ENCODE measurements at regions not wholly inside any gene's neighbourhood (a gene's known extent, or its start where the extent isn't known, plus 50 kb on each side); places are given as distances from the start of the nearest gene placed in this dataset.
"Not testable (repeated sequence)": the region's sequence is repeated elsewhere in the genome, so short reads cannot be mapped to it uniquely, and the experiment has no call there.

DNA sequence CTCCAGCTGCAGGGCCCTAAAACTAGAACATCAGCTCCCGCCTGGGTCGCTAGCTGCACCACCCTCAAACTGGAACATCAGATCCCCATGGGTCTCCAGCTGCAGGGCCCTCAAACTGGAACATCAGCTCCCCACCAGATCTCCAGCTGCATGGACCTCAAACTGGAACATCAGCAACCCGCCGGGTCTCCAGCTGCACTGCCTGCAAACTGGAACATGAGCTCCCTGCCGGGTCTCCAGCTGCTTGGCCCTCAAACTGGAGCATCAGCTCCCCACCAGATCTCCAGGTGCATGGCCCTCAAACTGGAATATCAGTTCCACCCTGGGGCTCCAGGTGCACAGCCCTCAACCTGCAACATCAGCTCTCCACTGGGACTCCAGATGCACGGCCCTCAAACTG, 82.7 kb downstream of the TFRC start:
- DNase-seq, result not testable (repeated sequence)

DNA sequence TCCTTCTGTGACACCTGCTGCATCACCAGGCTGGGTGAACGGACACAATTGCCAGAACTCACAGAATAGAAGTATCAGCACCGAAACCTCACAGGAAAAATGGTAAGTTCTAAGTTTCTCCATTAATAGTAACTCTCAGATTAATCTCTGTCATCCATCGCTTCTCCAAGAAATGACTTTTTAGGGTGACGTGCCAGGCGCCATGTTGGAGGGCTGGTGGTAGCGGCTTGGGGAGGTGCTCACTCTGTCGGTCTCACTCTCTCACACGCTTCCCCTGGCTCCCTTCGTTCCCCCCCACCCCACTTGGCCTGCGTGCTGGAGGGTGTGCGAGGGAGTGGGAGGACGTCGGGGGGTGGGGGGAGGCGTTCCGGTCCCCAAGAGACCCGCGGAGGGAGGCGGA, 85.6 kb downstream of the TFRC start:
- DNase-seq, result not testable (repeated sequence)

DNA sequence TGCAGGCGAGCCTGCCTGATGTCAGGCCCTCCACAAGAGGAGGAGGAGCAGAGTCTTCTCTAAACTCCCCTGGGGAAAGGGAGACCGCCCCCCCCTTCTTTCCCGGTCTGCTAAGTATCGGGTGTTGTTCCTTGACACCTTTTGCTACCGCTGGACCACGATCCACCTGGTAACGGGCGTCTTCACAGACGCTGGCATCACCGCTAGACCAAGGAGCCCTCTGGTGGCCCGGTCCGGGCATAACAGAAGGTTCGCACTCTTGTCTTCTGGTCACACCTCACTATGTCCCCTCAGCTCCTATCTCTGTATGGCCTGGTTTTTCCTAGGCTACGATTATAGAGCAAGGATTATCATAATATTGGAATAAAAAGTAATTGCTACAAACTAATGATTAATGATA, 86.0 kb upstream of the TNK2 start:
- peak; percentile 67 for DNase-seq

DNA sequence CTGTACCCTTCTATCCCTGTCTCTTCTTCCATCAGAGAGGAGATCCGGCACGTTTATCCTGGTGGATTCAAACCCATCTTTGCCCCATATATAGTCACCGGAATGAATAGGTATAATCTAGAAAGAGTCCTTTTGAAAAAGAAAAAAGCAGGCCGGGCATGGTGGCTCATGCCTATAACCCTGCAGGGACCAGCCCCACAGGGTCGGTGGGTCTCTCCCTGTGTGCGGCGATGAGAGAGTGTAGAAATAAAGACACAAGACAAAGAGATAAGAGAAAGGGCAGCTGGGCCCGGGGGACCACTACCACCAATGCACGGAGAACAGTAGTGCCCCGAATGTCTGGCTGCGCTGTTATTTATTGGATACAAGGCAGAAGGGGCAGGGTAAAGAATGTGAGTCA, 85.3 kb upstream of the TNK2 start:
- not testable (repeated sequence) for DNase-seq

DNA sequence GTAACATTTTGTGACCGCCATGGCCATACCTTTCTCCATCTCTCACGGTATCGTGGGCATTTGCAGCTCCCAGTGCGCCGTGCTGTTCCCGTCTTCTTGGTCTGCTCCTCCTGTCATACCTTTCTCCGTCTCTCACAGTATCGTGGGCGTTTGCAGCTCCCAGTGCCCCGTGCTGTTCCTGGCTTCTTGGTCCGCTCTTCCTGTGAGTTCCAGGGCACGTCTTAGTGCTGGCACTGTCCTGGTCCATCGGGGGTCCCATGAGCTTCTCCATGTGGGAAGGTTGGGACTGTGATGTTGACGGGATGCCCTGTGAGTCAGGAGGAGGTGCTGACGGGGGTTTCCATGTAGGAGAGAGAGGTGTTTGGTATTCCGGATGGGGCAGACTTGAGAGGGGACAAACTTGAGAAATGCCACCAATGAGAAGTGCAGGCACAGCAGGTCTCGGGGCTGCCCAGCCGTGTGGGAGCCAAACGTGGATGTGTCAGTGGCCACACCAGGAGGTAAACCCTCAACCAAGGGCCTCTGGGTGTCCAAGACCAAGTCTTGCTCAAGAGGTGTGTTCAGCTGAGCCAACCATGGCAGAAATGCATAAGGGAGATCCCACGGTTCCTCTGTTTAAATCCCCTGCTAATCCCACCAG, 84.7 kb upstream of the TNK2 start:
- DNase-seq, result not testable (repeated sequence)

DNA sequence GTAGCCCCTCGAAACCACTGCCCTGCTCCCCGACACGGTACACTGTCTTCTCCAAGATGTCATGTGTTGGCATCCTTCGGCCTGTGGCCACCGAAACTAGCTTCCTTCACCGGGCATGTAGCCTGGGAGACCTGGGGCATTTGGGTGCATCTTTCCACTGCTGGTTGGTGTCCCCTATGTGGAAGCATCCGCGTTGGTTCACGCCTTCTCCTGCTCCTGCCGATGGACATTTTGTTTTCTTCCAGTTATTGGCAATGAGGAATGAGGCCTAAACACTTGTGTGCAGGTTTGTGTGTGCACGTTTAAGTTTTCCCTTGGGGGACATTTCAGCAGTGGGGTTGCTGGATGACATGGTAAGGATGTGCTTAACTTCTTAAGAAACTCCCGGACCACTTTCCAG, 83.6 kb upstream of the TNK2 start:
- DNase-seq, result not testable (repeated sequence)

DNA sequence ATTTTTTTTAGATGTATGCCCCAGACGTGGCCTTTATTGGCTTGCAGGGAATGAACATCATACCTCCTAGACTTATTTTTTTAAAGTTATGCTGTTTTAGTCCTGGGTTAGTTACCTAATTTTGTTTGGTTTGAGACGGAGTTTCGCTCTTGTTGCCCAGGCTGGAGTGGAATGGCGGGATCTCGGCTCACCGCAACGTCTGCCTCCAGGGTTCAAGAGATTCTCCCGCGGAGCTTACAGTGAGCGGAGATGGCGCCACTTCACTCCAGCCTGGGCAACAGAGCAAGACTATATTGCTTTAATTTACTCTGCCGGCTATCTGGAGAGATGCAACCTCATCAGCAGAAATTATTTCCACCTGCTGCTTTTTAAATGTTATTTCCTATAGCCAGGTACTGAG, 82.9 kb upstream of the TNK2 start:
- DNase-seq, result not testable (repeated sequence)

DNA sequence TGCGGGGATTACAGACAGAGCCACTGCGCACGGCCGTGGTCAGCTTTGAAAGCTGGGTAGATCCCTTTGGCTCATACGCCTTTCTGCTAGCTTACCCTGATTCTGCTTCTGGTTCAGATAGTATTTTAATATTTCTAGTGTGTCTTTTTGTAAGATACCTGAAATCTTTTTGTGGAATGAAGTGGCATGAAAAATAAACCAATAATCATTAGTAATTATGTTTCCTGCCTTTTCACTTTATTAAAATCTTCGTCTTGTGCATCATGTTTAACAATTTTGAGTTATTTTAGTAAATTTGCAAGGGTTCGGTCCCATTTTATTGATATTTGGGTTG, 82.5 kb upstream of the TNK2 start:
- DNase-seq, result not testable (repeated sequence)

DNA sequence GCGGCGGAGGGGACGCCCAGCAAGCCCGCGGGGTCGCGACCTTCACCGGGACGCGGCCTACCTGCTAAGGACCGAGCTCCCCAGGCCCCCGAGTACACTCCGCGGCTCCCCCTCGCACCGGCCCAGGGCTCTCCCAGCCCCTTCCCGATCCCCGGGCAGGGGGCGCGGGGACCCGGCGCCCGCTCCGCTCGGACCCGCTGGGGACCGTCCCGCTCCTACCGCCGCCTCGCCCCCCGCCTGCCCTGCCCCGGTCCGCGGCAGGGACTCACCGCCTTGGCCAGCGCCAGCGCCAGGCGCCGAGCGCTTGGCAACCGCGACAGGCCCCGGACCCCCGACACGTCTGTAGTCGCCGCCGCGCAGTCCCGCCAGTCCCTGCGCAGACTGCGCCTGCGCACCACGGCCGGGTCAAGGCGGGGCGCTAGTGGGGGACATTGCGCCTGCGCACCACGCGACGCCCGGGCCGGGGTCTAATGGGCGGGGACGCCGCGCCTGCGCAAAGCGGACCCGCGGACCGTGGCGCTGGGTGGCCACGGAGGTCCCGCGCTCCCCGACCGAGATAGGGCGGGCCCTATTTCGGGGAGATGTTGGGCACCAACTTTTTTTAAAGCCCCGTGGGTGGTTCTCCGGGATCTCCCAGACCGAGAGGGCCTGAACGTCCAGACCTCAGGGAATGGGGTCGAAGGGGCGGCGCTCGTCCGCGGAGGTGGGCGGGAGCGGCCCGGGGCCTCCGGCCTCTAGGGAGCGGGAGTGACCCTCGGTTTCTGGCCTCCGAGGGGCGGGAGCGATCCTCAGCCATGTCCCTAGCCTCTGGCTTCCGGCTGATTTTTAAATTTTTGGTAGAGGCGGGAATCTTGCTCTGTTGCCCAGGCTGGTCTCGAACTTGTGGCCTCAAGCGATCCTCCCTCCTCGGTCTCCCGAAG, 81.8 kb upstream of the TNK2 start:
- peak; percentile 90 for DNase-seq

DNA sequence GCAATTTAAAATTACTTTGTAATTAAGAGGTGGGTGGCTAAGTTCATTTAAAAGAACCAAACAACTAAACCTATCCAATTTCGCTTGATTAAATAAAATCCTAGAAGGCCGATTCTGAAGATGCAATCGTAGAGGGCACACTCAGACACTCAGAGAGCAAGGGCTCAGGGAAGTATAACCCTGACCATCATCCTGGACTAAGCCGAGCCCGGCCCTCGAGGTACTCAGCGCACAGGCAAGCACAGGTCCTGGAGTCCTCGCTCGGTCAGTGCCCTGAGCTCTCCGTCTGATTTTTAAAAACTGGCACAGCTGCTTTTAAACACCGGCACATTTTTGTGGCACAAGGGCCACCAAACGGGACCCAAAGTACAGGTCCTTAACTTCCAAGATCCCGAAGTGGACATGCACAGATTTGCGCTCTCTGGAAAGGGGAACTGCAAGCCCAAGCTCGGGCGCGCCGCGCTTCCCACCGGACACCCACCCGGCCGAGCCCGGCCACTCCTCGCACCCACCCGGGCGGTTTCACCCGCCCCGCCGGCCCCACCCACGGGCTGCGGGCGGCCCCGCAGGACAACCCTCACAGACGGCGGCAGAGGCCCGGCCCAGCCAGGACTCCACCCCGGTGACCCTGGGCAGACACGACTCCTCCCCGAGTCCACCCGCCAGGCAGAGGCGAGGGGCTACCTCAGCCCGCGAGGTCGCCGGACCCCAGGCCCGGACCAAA, 81.0 kb upstream of the TNK2 start:
- DNase-seq, result peak; percentile 15

DNA sequence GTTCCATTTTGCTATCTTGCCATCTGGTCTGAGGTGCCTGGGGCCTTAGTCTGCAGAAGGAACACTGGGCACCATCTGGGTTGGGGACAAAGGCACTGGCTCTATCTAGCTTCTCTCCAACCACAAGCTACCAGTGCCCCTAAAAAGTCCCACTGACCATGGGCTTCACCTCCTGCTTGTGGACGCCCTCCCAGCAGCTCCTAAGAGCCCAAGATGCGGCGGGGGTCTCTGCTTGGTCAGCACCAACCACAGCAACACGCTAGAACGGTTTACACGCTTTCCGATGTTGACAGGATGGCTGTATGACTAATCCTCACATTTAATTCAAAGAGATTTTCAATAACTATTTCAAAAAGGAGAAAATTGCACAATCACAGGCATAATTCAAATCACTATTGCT, 80.4 kb upstream of the TNK2 start:
- DNase-seq, result not testable (repeated sequence)

DNA sequence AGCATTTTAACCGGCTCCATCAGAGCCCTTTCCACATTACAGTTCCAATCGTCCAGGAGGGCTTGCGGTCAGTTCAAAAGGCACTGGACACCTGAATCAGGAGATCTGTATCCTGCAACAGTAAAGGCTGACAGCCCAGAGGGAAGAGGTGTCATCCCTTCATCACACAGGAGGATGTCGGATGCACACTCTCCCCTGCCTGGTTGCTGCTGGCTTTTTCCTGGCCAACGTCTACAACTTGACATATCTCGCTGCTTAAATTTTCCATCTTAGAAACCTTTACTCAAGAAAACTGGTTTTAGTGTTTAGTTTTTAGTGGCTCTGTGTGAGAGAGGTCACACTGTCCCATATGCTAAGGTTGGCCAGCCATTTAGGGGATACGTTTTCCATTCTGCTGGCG, 78.7 kb upstream of the TNK2 start:
- DNase-seq, result not testable (repeated sequence)

DNA sequence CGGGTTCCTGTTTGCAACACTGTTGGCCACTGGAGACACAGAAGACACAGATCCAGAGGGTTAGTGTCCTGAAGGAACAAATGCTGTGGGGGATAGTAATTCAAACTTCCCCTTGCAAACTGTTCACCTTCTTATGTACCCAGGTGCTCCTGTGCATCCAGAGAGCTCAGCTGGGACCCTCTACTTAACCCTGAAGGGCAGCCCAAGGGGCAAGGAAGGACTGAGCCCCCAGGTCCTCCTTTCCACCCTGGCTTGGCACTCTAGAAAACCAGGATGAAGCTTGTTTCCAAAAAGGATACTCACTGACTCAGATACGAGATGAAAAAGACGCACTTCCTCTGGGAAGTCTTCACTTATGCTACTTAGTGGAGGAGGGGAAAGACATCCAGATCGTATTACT, 78.2 kb upstream of the TNK2 start:
- DNase-seq, result not testable (repeated sequence)

DNA sequence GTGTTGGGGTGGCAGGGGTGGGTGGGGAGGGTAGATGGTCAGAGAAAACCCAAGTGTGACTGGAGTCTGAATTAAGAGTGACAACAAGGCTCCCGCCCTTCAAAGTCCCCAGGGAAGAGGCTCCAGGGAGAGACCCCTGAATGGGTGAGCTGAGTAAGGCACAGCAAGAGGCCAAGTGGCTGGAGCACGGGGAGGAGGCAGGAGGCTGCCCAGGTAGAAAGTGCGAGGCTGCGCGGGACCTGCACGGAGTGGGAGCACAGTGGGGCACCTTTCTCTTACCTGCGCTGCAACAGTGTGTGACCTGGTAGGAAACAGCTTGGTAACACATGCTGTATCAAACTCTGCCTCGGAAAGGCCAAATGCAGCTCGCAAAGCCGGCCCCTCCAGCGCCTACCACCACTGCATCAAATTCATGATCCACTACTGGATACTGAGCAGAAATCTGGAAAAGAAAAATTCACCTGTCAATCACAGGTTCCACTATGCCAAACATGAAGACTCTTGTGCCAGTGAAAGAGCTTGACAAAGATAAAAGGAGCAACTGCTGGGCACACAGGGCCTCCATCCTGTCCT, 77.1 kb upstream of the TNK2 start:
- DNase-seq, result not testable (repeated sequence)

DNA sequence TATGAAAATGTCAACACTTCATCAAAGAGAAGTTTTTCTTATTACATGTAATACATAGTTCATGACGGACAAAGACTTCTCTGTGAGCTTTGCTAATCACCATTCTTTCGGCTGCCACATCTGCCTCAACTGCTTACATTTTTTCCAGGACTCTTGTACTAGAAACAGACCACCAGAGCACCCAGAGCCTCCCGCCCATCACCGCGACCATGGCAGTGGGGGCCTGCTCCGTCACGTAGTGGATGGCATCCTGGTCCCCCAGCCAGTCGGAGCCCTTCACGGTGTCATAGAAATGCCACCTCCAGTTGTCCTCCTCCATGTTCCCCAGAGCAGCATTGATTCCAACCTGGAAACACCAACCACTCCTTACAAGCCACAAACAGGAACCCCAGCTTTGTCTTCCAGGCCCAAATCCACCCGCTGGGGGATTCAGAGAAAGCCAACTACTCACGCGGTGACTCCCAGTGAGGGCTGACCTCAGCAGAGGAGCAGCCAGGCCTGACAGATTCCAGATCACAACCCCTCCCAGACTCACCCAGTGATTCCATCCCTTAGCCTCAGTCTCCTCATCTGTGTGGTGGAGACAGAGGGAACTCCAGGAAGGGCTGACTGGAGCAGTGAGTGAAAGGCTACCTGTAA, 76.2 kb upstream of the TNK2 start:
- not testable (repeated sequence) for DNase-seq

DNA sequence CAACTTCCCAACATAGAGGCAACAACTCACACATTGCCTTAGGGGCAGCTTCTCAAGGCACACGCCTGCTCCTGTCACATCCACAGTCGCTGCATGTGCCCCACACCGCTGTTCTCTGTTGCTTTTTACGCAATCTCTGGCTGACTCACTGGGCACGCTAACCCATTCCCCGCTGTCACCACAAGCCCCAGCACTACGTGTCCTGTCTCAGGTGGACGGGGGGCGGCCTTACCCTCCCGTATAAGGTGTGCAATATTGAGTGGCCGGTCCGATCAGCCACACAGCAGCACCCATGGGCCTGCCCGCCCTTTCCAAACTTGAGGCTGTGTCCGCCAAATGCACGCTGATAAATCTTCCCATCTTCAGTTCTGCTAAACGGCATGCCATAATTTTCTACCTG, 75.5 kb upstream of the TNK2 start:
- not testable (repeated sequence) for DNase-seq

DNA sequence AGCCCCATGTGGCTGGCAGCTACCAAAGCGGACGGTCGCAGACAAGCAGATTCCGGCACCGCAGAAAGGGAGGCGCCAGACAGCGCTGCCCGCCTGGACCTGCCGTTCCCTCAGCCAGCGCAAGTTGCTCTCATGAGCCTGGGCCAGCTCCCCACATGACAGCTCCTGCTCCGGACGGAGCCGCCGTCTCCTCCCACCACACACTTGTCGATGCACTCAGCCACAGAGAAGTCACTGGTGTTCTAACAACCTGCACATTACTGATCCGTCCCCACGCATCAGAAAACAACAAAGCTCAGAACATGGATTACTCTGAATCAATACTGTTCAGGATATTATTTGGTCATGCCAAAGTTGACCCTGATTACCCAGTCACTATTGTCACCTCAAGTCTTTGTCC, 74.4 kb upstream of the TNK2 start:
- DNase-seq, result not testable (repeated sequence)

DNA sequence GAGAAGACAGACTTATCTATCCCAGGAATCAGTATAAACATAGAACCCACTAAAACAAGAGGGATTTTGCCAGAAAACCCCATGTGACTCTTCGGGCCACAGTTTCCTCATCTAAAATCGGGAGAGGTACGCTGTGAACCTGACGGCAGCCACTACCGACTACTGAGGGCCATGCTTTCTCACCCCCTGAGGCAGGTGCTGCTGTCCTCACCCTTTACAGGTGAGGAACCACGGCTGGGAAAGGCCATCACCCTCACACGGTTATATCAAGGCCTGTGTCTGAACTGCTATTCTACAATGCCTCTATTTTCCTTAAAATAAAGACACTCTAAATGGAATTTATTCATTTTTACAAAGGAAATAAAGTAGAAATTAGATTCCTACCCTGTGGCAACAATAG, 73.4 kb upstream of the TNK2 start:
- not testable (repeated sequence) for DNase-seq

DNA sequence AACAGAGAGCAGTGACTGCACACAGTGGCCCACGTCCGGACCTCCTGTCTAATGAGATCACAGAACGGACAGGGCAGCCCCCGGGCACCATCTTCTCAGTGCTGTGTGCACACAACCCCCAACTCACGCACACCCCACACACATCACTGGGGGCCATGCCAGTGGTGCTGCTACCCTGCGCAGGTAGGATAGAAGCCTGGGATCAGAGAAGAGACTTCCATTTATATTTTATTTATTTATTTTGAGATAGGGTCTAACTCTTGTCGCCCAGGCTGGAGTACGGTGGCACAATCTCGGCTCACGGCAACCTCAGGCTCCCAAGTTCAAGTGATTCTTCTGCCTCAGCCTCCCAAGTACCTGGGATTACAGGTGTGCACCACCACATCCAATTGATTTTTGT, 71.5 kb upstream of the TNK2 start:
- not testable (repeated sequence) for DNase-seq

DNA sequence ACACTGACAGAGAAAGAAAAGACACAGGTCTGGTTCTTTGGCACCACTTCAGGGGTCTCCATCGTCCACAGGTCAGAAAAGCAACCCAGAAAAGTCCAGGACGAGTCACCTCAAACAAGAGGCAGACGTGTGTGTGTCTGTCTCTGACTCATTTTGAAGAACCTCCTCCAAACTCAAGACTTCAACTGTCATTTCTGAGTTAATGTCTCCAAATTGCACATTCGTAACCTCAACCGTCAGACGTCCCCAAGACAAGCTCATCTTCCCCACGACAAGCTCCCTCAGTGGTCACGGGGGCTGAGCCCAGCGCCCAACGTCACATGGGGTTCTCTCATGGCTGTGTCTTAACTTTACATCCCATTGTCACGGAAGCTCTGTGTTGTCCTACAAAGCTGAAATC, 70.2 kb upstream of the TNK2 start:
- DNase-seq, result not testable (repeated sequence)

DNA sequence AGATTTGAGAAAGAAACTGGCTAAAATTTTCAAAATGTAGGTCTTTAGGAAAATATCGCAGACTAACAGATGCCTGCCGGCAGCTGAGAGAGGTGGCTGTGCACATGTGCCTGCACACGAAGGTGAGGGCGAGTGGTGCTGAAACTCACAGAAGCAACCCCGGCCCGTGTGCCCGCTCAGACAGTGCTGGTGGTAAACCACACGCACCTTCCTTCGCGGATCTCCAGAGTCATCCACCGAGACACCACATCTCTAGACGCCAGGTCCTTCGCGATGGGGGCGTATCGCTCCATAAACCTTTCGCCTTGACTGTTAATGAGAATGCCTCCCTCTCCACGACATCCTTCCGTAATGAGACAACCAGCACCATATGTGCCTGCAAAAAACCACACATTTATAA, 68.5 kb upstream of the TNK2 start:
- DNase-seq, result not testable (repeated sequence)

DNA sequence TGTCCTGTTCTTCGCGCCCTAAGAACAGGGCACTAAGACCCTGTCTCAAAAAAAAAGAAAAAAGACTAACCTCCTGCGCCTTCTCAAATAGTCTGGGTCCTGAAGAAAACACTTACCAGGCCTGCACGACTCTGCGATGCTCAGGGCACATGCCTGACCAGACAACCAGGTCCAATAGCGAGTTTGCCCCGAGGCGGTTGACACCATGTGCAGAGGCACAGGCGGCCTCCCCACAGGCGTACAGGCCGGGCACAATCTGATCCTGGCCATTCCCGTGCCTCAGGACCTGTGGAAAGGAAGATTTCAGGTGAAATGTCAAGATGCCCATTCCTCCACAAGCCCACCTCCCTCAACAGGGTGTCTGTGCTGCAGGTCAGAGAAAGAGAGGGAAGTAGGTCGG, 65.9 kb upstream of the TNK2 start:
- not testable (repeated sequence) for DNase-seq

DNA sequence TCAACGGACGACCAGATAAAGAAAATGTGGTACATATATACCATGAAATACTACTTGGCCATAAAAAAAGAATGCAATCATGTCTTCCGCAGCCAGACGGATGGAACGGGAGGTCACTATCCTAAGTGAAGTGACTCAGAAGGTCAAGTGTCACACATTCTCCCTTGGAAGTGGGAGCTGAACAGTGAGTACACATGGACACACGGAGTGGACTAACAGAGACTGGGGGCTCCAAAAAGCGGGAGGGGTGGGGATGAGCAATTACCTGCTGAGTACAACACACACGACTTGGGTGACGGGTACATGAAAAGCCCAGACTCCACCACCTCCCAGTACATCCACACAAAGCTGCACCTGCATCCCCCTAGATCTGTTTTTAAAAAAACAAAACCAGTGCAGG, 62.5 kb upstream of the TNK2 start:
- DNase-seq, result not testable (repeated sequence)

All from activated CD4-positive, alpha-beta T cell treated with anti-CD3 and anti-CD28 coated beads, Interleukin-2, amount 50 U/mL, for 1 hour (primary cell).